Neural cell (in vitro differentiated cells): ENCODE measurements at regions not wholly inside any gene's neighbourhood (a gene's known extent, or its start where the extent isn't known, plus 50 kb on each side); places are given as distances from the start of the nearest gene placed in this dataset.

Experiments used
- H2AFZ ChIP-seq: fragments of 200-600, 300-800 bp; sonication (generic), shearing (Covaris generic); 2 replicates; pipeline ENCODE4 v1.6.0; 2014; ENCODE audit warnings: low read depth, mild to moderate bottlenecking, antibody characterized with exemption, low read length, moderate library complexity
- H3F3A ChIP-seq: fragments of 200-600 bp; shearing (Covaris generic); 2 replicates; pipeline ENCODE4 v1.6.1; 2016; ENCODE audit warnings: mild to moderate bottlenecking, moderate library complexity, mixed read lengths, antibody characterized with exemption, low read length; ENCODE audit not compliant: insufficient read depth, poor library complexity, severe bottlenecking
- H3K27ac ChIP-seq: fragments of 200-600, 300-800 bp; sonication (generic), shearing (Covaris generic); 2 replicates; pipeline ENCODE4 v1.5.1; 2014; ENCODE audit warnings: mild to moderate bottlenecking, low read length, moderate library complexity
- H3K27me3 ChIP-seq: fragments of 300-800, 200-600 bp; sonication (generic), shearing (Covaris generic); 2 replicates; pipeline ENCODE4 v1.6.0; 2014; ENCODE audit warnings: mild to moderate bottlenecking, low read depth, low read length, moderate library complexity; ENCODE audit not compliant: insufficient read depth
- H3K36me3 ChIP-seq: fragments of 300-800, 200-600 bp; sonication (generic), shearing (Covaris generic); 2 replicates; pipeline ENCODE4 v1.5.1; 2014; ENCODE audit warnings: mild to moderate bottlenecking, antibody characterized with exemption, low read length, moderate library complexity; ENCODE audit not compliant: insufficient read depth
- H3K4me2 ChIP-seq: fragments of 300-800, 200-600 bp; sonication (generic), shearing (Covaris generic); 2 replicates; pipeline ENCODE4 v1.6.0; 2014; ENCODE audit warnings: mild to moderate bottlenecking, low read length
- H3K4me3 ChIP-seq: fragments of 300-800, 200-600 bp; sonication (generic), shearing (Covaris generic); 2 replicates; pipeline ENCODE4 v1.5.1; 2014; ENCODE audit warnings: mild to moderate bottlenecking, low read length, moderate library complexity
- H3K79me2 ChIP-seq: fragments of 200-600 bp; shearing (Covaris generic); replicated peaks from 2 replicates; pipeline ENCODE4 v1.6.0; 2014; ENCODE audit warnings: mild to moderate bottlenecking, low read length, moderate library complexity; ENCODE audit not compliant: insufficient read depth
- H3K9ac ChIP-seq: fragments of 300-800, 200-600 bp; sonication (generic), shearing (Covaris generic); 2 replicates; pipeline ENCODE4 v1.6.1; 2016; ENCODE audit warnings: mild to moderate bottlenecking, low read length, mixed read lengths
- H3K9me2 ChIP-seq: fragments of 200-600 bp; shearing (Covaris generic); 2 replicates; pipeline ENCODE4 v1.6.1; 2016; ENCODE audit warnings: mild to moderate bottlenecking, low read length, mixed read lengths; ENCODE audit not compliant: insufficient read depth
- H3K9me3 ChIP-seq: fragments of 200-600, 300-800 bp; sonication (generic), shearing (Covaris generic); 2 replicates; pipeline ENCODE4 v1.6.1; 2016; ENCODE audit warnings: mild to moderate bottlenecking, mixed run types, low read length, moderate library complexity, mixed read lengths
- H4K20me1 ChIP-seq: fragments of 200-600 bp; shearing (Covaris generic); 2 replicates; pipeline ENCODE4 v1.6.1; 2016; ENCODE audit warnings: mild to moderate bottlenecking, mixed run types; ENCODE audit not compliant: insufficient read depth
- EZH2 ChIP-seq: fragments of 200-600, 300-800 bp; shearing (Covaris generic), sonication (generic); IDR thresholded peaks from 2 replicates; pipeline ENCODE4 v1.6.1; 2014; ENCODE audit warnings: antibody characterized with exemption, low read length, borderline replicate concordance, mild to moderate bottlenecking; ENCODE audit not compliant: insufficient read depth, poor library complexity, severe bottlenecking
- POLR2AphosphoS5 ChIP-seq: IDR thresholded peaks from 2 replicates; pipeline ENCODE4 v1.6.1; 2012
- RAD21 ChIP-seq: fragments of 450-650 bp; conservative IDR thresholded peaks from 2 replicates; pipeline ENCODE4 v1.6.1; 2014; ENCODE audit warnings: antibody characterized with exemption, mild to moderate bottlenecking, moderate library complexity
- REST ChIP-seq: IDR thresholded peaks from 2 replicates; pipeline ENCODE4 v1.6.1; 2012; ENCODE audit warnings: borderline replicate concordance
- TF ChIP-seq, protein P1 (sequence below): fragments of 450-650 bp; IDR thresholded peaks from 2 replicates; pipeline ENCODE4 v1.5.1; 2014; ENCODE audit warnings: antibody characterized with exemption, mild to moderate bottlenecking, moderate library complexity; ENCODE audit not compliant: poor library complexity, severe bottlenecking

DNA sequence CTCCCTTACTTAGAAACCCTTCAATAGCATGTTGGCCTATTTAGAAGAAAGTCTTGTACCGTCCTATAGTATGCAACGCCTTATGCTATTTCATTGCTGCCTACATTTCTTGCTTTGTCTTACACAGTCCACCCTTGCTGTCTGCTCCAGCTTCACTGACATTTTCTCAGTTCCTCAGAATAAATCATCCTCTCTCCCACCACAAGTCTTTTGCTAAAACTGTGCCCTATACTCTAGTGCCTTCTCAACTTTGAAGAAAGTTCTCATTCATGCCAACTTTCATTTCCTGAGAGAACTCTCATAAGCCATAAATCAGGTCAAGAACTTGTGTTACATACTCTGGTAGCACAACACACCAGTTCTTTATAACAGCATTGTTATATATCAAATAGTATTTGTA, 54.3 kb upstream of the COL3A1 start (continued):
- TF ChIP-seq, protein P1, sequence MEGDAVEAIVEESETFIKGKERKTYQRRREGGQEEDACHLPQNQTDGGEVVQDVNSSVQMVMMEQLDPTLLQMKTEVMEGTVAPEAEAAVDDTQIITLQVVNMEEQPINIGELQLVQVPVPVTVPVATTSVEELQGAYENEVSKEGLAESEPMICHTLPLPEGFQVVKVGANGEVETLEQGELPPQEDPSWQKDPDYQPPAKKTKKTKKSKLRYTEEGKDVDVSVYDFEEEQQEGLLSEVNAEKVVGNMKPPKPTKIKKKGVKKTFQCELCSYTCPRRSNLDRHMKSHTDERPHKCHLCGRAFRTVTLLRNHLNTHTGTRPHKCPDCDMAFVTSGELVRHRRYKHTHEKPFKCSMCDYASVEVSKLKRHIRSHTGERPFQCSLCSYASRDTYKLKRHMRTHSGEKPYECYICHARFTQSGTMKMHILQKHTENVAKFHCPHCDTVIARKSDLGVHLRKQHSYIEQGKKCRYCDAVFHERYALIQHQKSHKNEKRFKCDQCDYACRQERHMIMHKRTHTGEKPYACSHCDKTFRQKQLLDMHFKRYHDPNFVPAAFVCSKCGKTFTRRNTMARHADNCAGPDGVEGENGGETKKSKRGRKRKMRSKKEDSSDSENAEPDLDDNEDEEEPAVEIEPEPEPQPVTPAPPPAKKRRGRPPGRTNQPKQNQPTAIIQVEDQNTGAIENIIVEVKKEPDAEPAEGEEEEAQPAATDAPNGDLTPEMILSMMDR = no peak

- Histone ChIP-seq H3K79me2 (no peaks in the 10 kb centered on the region), H3K4me3 (no peak overlapping the region), H3K27me3 (no peaks in the 10 kb centered on the region), H3K27ac (no peak overlapping the region), H3K9ac (no peak overlapping the region), H3F3A (no peaks in the 10 kb centered on the region), H3K4me2 (no peak overlapping the region), H4K20me1 (no peaks in the 10 kb centered on the region), H3K9me3 (no peaks in the 10 kb centered on the region), H3K9me2 (no peaks in the 10 kb centered on the region), H2AFZ (no peak overlapping the region), H3K36me3 (no peaks in the 10 kb centered on the region)
- TF ChIP-seq EZH2 = no peak
- TF ChIP-seq RAD21 = no peak
- no peak for TF ChIP-seq REST
- TF ChIP-seq, protein P1 = no peak
- no peak for TF ChIP-seq POLR2AphosphoS5
Observed at GRCh38 chr2:188922191-188922590, 52.0 kb upstream of the COL3A1 start.
